Osteocyte (in vitro differentiated cells): ENCODE measurements at regions not wholly inside any gene's neighbourhood (a gene's known extent, or its start where the extent isn't known, plus 50 kb on each side); places are given as distances from the start of the nearest gene placed in this dataset.
A peak's percentile ranks its signal among the peaks of the same experiment; 100 is the strongest.

Source experiments
- DNase-seq: peaks from one replicate; pipeline ENCODE4 v3.0.0; 2021; ENCODE audit warnings: mixed read lengths; ENCODE audit not compliant: unreplicated experiment; ENCODE audit errors: extremely low spot score
- H3K27ac Mint-ChIP-seq: one replicate; pipeline ENCODE4 v1.8.0; 2021; ENCODE audit warnings: mild to moderate bottlenecking, mixed read lengths; ENCODE audit not compliant: unreplicated experiment
- H3K27me3 Mint-ChIP-seq: one replicate; pipeline ENCODE4 v1.8.0; 2021; ENCODE audit warnings: mixed read lengths; ENCODE audit not compliant: unreplicated experiment
- H3K36me3 Mint-ChIP-seq: one replicate; pipeline ENCODE4 v1.8.0; 2021; ENCODE audit warnings: mixed read lengths; ENCODE audit not compliant: unreplicated experiment
- H3K4me1 Mint-ChIP-seq: one replicate; pipeline ENCODE4 v1.8.0; 2021; ENCODE audit warnings: mixed read lengths; ENCODE audit not compliant: unreplicated experiment
- H3K4me3 Mint-ChIP-seq: one replicate; pipeline ENCODE4 v1.8.0; 2021; ENCODE audit warnings: mild to moderate bottlenecking, moderate library complexity, mixed read lengths; ENCODE audit not compliant: unreplicated experiment
- H3K9me3 Mint-ChIP-seq: one replicate; pipeline ENCODE4 v1.8.0; 2021; ENCODE audit warnings: mixed read lengths; ENCODE audit not compliant: unreplicated experiment
- TF ChIP-seq, protein P1 (sequence below): fragments of 200-600 bp; sonication (generic); IDR thresholded peaks from 2 replicates; pipeline ENCODE4 v1.5.0; 2021; ENCODE audit warnings: antibody characterized with exemption, mild to moderate bottlenecking, moderate library complexity

DNA sequence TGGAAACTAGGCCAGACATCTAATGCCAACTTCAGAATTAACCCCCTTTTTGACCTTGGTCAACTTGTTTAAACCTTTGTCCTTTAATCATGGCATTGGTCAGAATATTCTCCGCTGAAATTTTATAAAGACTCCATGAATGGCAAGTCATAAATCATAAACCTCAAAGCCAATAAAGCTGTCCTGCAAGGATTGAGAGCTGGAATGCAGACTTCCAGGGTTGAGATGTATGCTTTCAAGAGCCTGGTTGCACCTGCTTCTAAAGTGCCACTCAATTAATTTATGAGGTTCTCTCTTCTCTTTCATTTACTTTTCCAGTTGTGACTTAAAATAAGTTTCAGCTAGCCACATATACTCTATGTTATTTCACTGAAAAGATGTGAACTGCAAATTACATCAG is 136.2 kb upstream of the HCCS start:
- peaks cover 24% of the 10 kb centered on the region for H3K4me1 Mint-ChIP-seq
- TF ChIP-seq, protein P1, sequence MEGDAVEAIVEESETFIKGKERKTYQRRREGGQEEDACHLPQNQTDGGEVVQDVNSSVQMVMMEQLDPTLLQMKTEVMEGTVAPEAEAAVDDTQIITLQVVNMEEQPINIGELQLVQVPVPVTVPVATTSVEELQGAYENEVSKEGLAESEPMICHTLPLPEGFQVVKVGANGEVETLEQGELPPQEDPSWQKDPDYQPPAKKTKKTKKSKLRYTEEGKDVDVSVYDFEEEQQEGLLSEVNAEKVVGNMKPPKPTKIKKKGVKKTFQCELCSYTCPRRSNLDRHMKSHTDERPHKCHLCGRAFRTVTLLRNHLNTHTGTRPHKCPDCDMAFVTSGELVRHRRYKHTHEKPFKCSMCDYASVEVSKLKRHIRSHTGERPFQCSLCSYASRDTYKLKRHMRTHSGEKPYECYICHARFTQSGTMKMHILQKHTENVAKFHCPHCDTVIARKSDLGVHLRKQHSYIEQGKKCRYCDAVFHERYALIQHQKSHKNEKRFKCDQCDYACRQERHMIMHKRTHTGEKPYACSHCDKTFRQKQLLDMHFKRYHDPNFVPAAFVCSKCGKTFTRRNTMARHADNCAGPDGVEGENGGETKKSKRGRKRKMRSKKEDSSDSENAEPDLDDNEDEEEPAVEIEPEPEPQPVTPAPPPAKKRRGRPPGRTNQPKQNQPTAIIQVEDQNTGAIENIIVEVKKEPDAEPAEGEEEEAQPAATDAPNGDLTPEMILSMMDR, result no peak
- H3K9me3 Mint-ChIP-seq, result peaks cover 14% of the 10 kb centered on the region
- no peaks in the 10 kb centered on the region for H3K27me3 Mint-ChIP-seq
- no peaks in the 10 kb centered on the region for H3K36me3 Mint-ChIP-seq
- H3K4me3 Mint-ChIP-seq, result no peak overlapping the region
- DNase-seq, result no peak
- no peak overlapping the region for H3K27ac Mint-ChIP-seq

DNA sequence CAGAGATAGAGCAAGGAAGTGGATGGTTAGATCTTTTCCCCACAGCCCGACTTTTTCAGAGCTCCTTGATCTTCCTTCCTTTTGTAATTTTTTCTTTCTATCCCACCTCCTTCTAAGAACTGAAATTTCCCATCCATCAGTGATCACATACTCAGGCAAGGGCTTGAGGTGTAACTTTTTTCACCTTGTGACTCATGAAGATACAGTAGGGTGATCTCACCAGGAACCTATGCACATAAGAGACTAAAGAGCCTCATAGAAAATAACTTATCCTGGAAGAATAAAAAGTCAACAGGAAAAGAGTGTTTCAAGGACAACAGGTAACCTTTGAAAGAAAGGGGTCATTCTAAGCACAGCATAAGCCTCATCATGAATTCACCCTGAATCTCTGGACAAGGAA is 131.2 kb upstream of the HCCS start:
- no peak for DNase-seq
- TF ChIP-seq, protein P1, result no peak
- H3K27ac Mint-ChIP-seq, result no peak overlapping the region

DNA sequence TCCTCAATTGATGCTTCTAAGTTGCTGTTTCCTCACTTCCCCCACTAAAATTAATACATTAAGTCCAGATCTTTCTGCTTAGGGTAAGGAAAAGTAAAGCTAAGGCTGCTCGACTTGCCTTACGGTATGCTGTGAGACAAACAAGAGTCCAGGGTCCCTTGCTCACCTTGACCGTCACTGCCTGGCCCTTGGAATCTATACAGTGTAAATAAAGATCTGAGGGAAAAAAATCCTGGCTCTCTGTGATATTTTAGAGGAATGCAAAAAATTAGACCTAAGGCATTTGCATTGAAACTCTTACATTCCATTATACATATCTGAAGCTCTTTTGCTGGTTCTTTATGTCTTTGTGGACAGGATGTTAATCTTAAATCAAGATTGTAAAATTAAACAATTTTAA is 129.6 kb upstream of the HCCS start:
- Mint-ChIP-seq H3K27ac (peak overlapping the region; percentile 60), H3K27me3 (no peaks in the 10 kb centered on the region), H3K9me3 (peaks cover 23% of the 10 kb centered on the region), H3K4me3 (no peak overlapping the region), H3K36me3 (no peaks in the 10 kb centered on the region), H3K4me1 (peaks cover 15% of the 10 kb centered on the region)
- DNase-seq, result no peak
- TF ChIP-seq, protein P1, result no peak

More for the DNA sequence above, 131.2 kb upstream of the HCCS start:
- no peaks in the 10 kb centered on the region for H3K27me3 Mint-ChIP-seq
- H3K4me3 Mint-ChIP-seq, result no peak overlapping the region
- peaks cover 18% of the 10 kb centered on the region for H3K9me3 Mint-ChIP-seq
- peaks cover 15% of the 10 kb centered on the region for H3K4me1 Mint-ChIP-seq
- no peaks in the 10 kb centered on the region for H3K36me3 Mint-ChIP-seq

GRCh38 chrX:10983526-10983925 is 127.6 kb upstream of the HCCS start:
- no peaks in the 10 kb centered on the region for H3K27me3 Mint-ChIP-seq
- H3K4me1 Mint-ChIP-seq, result peaks cover 17% of the 10 kb centered on the region

GRCh38 chrX:10984213-10984612 is 126.9 kb upstream of the HCCS start:
- TF ChIP-seq, protein P1, result no peak
- DNase-seq, result no peak
- no peak overlapping the region for H3K4me3 Mint-ChIP-seq
- H3K36me3 Mint-ChIP-seq, result no peaks in the 10 kb centered on the region
- peaks cover 26% of the 10 kb centered on the region for H3K9me3 Mint-ChIP-seq
- H3K4me1 Mint-ChIP-seq, result peaks cover 19% of the 10 kb centered on the region
- H3K27me3 Mint-ChIP-seq, result no peaks in the 10 kb centered on the region
- no peak overlapping the region for H3K27ac Mint-ChIP-seq

More at GRCh38 chrX:10983526-10983925, 127.6 kb upstream of the HCCS start:
- Mint-ChIP-seq H3K9me3 (peaks cover 21% of the 10 kb centered on the region), H3K36me3 (no peaks in the 10 kb centered on the region), H3K27ac (no peak overlapping the region), H3K4me3 (no peak overlapping the region)
- TF ChIP-seq, protein P1, result no peak
- DNase-seq, result no peak
